ENCODE measurements at regions not wholly inside any gene's neighbourhood (a gene's known extent, or its start where the extent isn't known, plus 50 kb on each side); places are given as distances from the start of the nearest gene placed in this dataset.

DNA sequence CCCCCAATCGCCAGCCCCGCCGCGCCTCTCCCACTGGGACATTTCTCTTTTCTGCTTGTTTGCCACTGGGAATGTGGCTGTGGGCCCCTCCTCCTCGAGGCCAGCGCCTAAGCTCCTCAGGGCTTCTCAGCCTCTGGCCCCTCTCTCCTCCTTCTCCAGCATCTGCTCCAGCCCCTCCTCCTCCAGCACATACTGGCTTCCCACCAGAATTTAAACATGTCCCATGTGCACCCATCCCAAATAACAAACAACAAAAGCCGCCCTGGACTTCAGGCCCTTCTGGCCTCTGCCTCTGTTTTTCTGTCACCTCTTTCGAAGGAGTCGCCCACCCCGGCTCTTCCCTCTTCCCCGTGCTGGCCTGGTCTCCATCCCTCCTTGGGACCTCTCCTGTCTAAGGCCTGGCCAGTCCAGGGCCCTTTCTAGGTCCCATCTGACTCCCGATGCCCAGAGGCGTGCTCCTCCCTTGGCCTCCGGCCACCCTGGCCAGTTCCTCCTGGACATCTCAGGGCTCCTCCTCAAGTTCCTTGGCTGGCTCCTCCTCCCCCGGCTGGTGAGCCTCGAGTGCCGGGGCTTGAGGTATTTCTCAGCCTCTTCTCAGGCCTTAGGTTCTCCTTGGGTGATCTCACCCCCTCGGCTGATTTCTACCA is 94.6 kb upstream of the SLC6A6 start:
- intact Hi-C loops (cut with micrococcal nuclease) = no loop called here

DNA sequence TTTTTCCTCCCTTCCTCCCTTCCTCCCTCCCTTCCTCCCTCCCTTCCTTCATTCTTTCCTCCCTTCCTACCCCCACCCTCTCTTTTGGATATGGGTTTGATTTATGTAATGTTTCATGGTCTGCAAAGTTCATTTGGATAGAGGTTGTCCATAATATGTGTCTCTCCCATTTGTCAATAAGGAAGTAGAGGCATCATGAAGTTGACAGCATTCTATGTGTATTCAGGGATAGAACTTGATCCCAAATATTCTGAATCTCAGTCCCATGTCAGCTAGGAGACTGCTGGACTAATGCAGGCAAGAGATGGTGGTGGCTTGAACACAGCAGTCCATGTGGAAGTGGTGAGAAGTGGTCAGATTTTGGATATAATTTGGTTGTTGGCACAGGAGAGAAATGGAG is 90.7 kb upstream of the SLC6A6 start:
- intact Hi-C loops (cut with micrococcal nuclease) = no loop called here

DNA sequence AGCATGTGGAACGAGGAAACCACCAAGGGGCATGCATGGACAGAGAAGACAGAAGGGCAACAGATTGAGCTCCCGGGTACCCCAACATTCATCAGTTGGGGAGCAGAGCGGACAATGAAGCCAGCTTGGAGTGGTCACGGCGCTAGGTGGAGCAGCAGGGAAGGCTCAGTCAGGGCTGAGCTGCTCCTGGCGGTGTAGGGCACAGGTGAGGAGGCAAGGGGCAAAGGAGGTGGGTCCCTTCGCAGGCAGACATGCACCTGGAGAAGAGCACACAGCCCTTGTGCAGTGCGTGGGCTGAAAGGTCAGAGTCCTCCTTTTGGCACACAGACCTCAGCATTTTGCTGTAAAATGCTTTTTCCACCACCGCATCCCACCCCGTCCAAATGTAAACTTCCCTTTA is 90.0 kb upstream of the SLC6A6 start:
- intact Hi-C loops (cut with micrococcal nuclease) = no loop called here

DNA sequence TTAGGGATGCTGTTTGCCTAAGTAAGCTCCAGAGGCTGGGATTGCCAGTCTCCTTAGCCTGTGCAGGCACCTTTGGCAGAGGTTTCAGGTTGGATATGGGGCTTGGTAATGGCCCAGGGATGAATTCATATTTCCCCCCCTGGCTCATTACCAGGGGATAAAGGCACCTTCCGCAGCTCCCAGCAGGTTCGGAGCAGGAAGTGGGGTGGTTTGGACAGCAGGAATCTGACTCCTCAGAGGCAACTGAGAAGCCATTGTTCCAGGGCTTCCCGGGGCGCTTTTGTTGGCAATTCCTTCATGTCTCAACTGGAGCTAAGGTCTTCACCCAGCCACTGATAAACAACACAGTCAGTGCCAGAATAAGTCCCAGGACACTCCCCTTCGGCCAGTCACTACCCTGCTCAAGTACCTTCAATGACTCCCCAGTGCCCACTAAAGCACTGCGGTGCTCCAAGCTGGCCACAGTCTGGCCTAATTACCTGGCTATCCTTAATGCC is 85.3 kb upstream of the SLC6A6 start:
- intact Hi-C loops (cut with micrococcal nuclease) = no loop called here

DNA sequence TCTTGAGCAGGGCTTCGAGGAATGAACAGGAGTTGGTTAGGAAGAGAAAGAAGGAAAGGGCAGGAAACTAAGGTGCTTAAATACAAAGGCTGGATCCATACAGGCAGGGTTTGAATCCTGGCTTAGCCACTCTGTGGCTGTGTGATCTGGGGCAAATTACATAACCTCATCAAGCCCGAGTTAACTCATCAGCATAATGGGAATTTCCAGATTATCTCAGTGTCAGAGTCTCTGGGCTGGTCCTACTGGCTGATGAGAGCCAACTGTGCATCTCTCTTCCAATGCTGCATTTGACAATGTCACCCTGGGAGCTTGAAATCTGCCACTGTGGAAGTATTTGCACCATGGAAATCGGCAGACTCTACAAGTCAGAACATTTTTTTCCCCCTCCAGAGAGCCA is 83.8 kb upstream of the SLC6A6 start:
- intact Hi-C loops (cut with micrococcal nuclease) = no loop called here

DNA sequence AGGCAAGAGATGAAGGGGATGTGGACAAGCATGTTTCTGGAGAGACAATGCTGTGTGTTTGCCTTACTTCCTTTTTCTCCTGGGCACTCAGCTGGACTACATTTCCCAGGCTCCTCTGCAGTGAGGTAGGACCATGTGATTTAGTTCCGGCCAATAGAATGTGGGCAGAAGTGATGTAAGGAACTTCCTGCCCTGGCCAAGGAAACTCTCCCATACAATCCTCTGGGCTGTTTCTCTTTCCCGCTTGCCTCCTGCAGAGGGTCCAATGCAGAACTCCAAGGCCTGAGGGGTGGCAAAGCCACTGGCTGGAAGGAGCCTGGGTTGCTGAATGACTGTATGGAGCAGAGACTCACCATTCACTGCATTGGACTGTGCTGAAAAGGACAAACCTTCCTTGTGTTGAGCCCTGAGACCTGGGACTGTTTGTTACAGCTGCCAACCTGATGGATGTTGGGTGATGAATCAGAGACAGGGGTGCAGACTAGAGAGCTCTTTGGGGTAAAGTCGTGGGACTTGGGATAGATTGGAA is 82.7 kb upstream of the SLC6A6 start:
- intact Hi-C loops (cut with micrococcal nuclease) = no loop called here

DNA sequence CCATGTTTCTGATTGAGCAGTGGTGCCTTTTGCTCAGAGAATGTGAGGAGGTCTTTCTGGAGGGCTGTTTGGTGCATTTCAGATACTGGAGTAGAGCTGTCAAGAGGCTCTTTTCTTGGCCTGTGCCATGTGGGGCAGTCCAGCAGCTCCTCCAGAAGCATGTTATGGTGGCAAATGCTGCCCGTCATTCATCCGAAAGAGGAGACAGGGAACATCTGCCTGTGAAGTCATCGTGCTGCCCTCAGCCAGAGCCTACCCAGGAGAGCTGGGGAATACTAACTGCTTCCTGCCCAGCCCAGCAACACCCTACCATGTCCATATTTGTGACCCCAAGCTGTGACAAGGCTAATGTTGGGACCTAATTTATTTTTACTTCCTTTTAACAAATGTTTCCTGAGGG is 82.2 kb upstream of the SLC6A6 start:
- intact Hi-C loops (cut with micrococcal nuclease) = no loop called here

DNA sequence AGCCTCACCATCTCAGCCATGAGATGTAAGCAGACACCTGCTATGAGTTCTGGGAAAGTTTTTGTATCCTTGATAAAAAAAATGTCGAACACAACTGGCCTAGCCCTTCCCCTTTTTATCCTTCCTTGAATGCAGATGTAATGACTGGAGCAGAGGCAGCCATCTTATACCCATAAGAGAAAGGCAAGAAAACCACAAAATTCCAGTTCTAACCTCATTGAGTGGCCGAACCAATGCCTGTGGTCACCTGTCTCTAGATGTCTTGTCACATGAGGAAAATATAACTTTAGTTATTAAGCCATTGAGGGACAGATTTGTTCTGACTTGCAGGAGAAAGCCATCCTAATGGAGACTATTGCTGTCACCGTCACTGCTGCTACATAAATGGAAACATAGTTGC is 80.4 kb upstream of the SLC6A6 start:
- intact Hi-C loops (cut with micrococcal nuclease) = no loop called here

DNA sequence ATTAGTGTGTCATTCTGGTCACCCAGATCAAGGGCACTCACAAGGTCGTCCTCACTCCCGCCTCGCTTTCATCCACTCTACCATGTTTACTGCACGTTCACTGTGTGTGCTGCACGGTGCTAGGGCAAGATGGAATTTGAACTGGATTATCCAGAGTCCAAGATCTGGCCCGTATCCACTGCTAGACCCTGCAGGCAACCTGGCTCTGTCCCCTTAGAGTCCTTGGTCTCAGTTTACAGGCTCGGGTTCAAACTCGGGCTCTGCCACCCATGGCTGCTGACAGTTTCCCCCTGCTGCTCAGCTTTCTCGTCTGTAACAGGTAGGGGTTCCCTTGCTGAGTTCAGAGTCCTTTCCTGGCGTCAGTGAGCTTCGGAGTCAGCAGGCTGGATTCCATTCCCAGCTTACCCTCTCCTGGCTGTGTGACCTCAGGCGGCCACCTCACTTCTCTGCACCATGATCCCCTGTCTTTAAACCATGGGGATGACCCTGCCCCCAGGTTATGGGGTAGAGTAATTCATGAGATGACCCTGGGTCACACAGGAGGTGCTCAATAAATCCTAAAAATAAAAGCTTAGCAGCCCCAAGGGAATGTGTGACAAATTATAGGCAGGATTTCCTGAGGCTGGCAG is 79.6 kb upstream of the SLC6A6 start:
- intact Hi-C loops (cut with micrococcal nuclease) = no loop called here

DNA sequence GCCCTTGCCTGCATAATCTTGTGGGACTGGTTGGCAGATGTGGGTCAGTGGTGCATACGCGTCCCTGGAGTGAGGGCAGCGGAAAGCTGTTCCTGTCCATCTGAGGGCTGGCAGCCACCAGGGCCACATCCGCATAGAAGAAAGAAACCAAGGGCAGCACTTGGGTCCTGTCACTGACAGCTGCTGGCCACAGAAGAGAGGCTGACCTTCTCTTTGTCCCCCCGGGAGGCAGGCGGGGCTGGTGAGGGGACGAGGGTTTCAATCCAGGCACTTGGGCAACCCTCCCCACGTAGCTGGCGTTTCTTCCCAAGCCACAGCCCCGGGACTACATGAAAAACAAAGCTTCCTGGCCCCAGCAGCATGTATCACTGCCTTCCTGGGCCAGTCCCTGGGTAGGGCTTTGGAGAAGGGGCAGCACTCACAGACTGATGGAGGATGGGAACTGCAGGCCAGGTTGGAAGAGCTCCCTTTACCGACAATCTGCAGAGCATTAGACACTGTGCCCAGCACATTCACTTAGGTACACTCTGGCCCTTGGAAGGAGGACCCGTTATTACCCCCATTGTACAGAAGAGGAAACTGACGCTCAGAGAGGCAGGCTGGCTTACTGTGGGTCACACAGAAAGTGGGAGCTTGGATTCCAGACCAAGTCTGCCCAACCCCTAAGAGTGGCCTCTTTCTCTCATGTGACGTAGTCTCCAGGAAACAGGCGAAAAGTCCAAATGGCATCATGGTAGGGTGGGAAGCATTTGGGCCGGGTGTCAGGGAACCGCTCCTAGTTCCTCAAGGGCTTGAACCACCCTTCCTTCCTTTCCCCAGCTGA is 78.8 kb upstream of the SLC6A6 start:
- intact Hi-C loops (cut with micrococcal nuclease) = no loop called here

DNA sequence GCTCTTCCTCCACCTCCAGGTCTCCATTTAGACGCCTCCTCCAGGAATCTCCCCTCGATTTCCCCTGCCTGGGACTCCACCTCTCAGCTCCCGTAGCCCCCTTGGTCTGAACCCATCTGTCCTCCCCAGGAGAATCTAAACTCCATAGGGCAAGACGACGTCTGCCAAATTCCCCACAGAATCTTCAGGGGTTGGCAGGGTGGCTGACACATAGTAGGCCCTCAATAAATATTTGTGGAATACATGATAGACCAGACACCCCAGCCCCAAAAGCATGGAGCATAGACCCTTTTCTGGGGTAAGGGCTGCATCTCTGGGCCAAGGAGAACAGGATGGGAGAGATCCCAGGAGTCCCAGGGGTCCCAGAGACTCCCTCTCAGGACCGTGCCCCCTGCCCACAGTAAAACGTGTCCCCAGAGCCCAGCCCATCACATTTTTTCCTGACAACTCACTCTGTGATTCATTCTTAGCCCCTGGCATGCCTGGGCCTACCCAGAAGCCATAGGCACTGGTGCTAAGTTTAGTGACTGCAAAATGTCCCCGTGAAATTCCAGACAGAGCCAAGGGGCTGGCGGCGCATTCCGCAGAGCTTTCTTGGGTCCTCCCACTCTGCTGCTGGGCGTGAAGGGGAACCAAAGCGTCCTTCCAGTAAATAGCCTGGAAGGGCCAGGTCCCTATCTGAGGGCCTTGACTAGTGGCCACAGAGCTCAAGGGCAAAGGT is 78.0 kb upstream of the SLC6A6 start:
- intact Hi-C loops (cut with micrococcal nuclease) = no loop called here

DNA sequence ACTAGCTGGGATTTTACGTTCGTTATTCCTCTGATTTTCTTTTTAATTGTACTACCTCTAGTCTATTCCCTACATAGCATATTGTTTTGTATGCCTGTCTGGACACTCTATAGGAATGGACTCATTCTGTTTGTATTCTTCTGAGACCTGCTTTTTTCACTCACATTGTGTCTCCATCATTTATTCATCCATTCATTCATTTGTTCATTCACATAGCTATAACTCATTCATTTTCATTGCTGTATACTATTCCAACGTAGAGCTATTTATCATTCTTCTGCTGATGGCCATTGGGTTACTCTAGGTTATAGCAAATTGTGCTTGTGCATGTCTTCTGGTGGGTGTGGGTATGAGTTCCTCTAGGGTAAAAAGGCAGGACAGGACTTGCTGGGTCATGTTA is 74.0 kb upstream of the SLC6A6 start:
- intact Hi-C loops (cut with micrococcal nuclease) = no loop called here

DNA sequence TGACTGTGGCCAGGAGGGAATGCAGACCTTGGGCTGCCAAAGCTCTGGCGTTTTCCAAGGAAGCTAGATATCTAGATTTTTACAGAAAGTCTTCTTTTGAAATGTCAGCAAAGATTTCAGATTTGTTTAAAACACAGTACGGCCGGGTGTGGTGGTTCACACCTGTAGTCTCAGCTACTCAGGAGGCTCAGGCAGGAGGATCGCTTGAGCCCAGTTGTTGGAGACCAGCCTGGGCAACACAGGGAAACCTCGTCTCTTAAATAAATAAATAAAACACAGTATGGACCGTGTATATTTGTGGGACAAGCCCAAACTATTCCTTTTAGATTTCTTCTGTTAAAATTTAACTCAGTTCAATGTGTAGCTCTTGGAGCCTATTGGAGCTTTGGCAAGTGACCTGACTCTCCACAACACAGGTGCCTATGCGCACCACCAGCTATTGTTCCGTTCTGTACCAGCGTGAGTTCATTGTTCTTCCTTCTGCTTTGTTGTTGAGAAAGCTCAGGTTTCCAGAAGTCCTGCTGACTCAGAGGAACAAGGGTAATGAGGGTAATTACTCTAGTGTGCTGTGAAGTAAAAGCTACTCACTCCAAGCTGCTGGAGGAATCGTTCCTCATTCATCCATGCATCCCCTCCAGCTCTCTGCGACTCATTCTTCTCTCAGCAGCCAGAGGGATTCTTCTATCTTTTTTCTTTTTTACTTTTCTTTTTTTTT is 73.1 kb upstream of the SLC6A6 start:
- intact Hi-C loops (cut with micrococcal nuclease) = no loop called here

DNA sequence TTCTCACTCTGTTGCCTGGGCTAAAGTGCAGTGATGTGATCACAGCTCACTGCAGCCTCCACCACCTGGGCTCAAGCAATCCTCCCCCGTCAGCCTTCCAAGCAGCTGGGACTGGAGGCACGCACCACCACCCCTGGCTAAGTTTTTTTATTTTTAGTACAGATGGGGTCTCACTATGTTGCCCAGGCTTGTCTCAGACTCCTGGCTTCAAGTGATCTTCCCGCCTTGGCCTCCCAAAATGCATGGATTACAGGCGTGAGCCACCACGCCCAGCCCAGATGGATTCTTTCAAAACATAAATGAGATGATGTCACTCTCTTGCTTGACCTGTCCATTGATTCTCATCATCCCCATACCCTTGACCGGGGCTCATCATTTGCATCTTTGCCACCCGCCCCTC is 72.6 kb upstream of the SLC6A6 start:
- intact Hi-C loops (cut with micrococcal nuclease) = no loop called here

DNA sequence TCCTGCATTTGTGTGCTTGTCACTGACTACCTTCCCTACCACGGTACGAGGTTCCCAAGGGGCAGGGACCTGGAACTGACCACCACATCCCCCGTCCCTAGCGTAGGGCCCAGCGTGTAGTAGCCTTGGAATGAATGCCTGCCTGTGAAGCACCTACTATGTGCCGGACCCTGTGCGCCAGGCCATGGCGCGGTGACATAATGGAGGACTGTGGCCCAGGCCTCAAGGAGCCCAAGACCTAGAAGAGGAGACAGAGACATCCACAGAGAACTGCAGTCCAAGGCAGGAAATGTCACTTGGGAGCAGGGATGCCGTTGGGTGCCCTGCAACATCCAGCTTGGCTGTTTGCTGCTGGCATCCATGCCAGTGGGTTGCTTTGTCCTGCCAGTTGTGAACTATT is 71.9 kb upstream of the SLC6A6 start:
- intact Hi-C loops (cut with micrococcal nuclease) = no loop called here

DNA sequence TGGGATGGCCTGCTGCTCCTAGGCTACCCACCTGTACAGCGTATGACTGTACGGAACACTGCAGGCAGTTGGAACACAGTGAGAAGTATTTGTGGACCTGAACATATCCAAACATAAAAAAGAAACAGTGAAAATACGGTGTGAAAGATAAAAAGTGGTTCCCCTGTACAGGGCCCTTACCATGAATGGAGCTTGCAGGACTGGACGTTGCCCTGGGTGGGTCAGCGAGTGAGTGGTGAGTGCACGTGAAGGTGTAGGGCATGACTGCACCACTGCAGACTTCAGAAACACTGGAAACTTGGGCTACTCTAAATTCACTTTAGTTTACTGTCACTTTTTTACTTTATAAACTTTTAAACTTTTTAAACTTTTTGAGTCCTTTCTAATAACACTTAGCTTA is 71.2 kb upstream of the SLC6A6 start:
- intact Hi-C loops (cut with micrococcal nuclease) = no loop called here

DNA sequence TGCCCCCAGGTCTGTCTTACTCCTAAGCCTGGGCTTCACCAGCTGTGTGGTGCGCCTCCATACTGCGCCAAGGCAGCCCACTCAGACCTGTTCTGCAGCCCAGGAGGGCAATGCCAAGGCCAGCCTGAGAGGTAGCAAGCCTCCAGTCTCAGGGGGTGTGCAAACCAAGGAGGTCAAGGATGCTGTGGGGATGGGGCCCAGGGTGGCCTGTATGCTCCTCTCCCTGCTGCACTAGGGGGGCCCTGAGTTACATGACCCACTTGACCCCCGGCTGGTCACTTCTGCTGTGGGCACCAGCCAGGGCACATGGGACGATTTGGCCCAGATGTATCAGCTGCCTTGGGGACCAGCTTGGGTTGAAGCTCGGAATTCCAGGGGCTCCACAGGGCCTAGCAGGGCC is 70.0 kb upstream of the SLC6A6 start:
- intact Hi-C loops (cut with micrococcal nuclease) = no loop called here

DNA sequence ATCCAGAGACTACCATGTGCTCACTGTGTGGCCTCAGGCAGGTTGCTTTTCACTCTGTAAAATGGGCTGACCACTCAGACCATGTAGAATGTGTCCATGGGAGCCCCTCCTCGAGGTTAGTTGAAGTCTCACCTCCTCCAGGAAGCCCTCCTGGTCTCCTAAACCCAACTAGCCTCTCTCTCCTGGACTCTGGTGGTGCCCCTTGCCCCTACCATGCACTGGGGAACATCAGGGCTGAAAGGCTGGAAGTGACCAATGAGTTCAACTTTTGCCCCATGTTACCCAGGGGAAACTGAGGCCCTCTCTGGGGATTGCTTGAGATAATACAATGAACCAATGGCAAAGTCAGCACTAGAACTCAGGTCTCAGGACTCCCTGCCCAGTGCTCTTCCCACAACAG is 69.2 kb upstream of the SLC6A6 start:
- intact Hi-C loops (cut with micrococcal nuclease) = no loop called here

DNA sequence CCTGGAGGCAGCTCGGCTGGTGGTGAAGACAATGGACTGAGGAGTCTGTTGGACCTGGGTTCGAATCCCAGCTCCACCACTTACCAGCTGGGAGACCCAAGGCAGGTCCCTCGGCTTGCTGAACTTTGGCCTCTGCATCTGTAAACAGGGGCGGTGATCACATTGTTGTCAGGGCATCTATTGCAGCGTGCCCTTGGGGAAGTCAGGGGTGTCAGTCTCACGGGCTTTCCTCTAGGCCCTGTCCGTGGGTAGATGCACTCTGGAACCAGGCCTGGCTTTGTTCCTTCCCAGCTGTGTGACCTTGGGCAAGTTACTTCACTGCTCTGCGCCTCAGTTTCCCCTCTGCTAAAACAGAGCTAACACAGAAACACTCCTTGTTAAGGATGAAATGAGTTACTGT is 68.8 kb upstream of the SLC6A6 start:
- intact Hi-C loops (cut with micrococcal nuclease) = no loop called here

DNA sequence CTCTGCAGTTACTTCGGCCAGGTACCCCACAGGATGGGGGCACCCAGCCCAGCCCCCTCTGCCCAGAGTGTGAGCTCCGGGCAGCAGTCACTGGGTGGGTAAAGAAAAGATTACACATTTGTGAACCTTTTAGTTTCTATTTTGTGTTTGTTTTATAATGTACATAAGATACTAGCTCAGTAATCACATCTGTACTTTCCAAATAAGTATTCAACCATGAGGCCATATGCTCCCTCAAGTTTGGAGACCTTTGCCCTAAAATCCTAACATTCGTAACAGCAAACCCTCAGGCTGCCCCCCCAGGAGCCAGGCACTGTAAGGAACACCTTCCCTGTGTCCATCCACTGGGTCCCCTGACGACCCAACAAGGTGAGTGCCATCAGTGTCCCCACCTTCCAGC is 68.3 kb upstream of the SLC6A6 start:
- intact Hi-C loops (cut with micrococcal nuclease) = no loop called here

DNA sequence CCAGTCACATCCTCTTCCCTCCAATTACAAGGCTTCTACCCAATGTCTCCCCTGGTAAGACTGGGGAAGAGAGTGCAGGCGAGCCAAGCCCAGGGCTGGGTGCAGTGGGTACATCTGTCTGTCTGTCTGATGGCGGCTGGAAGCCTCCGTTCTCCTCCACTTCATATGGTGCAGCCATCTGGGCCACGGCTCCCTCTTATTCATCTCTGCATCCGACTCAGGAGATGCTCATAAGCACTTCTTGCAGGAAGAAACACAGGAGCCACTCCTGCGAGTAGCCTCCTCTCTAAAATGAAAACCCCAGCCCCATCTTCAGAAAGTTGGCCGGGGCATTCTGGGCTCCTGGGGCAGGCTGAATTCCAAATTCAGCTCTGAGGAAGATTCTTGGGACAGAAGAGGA is 67.5 kb upstream of the SLC6A6 start:
- intact Hi-C loops (cut with micrococcal nuclease) = no loop called here
